ENCODE measurements at regions not wholly inside any gene's neighbourhood (a gene's known extent, or its start where the extent isn't known, plus 50 kb on each side); places are given as distances from the start of the nearest gene placed in this dataset.

DNA sequence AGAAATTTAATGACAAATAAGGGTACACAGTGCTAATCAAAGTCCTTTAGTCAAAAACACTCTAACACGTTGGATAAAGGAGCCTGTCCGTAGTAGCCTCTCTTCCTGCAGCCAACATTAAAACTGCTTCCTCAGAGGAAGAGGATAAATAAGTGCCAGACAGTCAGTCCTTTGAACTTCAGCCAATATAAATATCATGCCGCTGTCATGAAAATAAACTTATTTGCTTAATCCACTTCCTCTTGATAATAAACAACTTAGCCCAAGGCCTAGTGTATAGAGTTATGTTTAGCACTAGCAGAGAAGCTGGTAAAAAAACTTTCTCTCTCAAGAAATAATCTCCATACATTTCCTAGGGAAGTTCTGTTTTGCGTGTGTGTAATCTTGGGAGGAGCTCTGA lies 196.7 kb downstream of the HS3ST1 start (continued):
- TF ChIP-seq MECOM (CRISPR knock-in tag; IDR thresholded peaks at IDR 0.05), result no peak
- TF ChIP-seq, protein P1, sequence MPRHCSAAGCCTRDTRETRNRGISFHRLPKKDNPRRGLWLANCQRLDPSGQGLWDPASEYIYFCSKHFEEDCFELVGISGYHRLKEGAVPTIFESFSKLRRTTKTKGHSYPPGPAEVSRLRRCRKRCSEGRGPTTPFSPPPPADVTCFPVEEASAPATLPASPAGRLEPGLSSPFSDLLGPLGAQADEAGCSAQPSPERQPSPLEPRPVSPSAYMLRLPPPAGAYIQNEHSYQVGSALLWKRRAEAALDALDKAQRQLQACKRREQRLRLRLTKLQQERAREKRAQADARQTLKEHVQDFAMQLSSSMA (CRISPR knock-in tag; IDR thresholded peaks at IDR 0.05), result no peak
- TF ChIP-seq, protein P2, sequence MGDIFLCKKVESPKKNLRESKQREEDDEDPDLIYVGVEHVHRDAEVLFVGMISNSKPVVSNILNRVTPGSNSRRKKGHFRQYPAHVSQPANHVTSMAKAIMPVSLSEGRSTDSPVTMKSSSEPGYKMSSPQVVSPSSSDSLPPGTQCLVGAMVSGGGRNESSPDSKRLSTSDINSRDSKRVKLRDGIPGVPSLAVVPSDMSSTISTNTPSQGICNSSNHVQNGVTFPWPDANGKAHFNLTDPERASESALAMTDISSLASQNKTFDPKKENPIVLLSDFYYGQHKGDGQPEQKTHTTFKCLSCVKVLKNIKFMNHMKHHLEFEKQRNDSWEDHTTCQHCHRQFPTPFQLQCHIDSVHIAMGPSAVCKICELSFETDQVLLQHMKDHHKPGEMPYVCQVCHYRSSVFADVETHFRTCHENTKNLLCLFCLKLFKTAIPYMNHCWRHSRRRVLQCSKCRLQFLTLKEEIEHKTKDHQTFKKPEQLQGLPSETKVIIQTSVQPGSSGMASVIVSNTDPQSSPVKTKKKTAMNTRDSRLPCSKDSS (IDR thresholded peaks at IDR 0.05; ENCODE audit: low read depth, partially characterized antibody), result no peak

DNA sequence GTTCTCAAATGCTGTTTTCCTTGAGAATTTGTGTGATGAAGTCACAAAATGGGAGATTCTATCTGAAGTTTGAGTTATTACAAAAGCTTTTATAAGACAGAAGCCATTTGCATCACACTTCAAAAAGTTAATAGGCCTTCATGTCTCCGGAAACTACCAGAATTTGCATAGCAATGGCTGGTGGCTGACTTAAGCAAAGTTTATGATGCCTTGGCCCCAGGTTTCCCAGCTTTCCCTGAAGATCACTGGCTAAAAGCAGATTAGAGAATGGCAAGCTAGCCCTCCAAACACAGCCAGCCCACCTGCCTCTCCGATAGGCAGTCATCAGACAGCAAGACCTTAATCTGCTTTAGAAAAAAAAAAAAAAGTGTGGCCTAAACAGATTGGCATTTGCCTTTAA lies 197.8 kb downstream of the HS3ST1 start:
- no peaks in the 10 kb centered on the region for H3K4me1 ChIP-seq (replicated peaks in 1 of 2; ENCODE audit: control insufficient read depth in 2 of 2, insufficient read depth in 2 of 2, low read length in 2 of 2)
- no peaks in the 10 kb centered on the region for H4K20me1 ChIP-seq (replicated peaks; ENCODE audit: control insufficient read depth, insufficient read depth, low read length)
- H3K27me3 ChIP-seq (ENCODE audit: control insufficient read depth in 2 of 2, insufficient read depth in 2 of 2, low read length in 2 of 2), result no peaks in the 10 kb centered on the region
- H3K9ac ChIP-seq (ENCODE audit: insufficient read depth in 1 of 2, low read depth in 2 of 2, low read length in 2 of 2), result no peak overlapping the region
- H3K9me3 ChIP-seq (replicated peaks; ENCODE audit: control insufficient read depth, insufficient read depth, low read depth, low read length), result no peaks in the 10 kb centered on the region
- 0% methylated on average over 1 of the region's 2 CpGs for WGBS (ENCODE audit: insufficient coverage, low coverage, missing lambda C conversion rate)
- CTCF ChIA-PET (ENCODE audit: low intra/inter-chr PET ratio), result no interaction called here
- in situ Hi-C loops (cut with MboI), result no loop called here
- FAIRE-seq, result no peak
- POLR2A ChIA-PET, result no interaction called here
- H3K9me1 ChIP-seq (ENCODE audit: control insufficient read depth, insufficient read depth, low read length), result no peaks in the 10 kb centered on the region
- H3K27ac ChIP-seq (ENCODE audit: extremely low read depth, low read depth, low read length), result no peak overlapping the region
- H3K4me2 ChIP-seq (ENCODE audit: insufficient read depth, low read length), result no peak overlapping the region
- intact Hi-C loops (cut with micrococcal nuclease), result no loop called here
- ATAC-seq, result no peak
- H3K79me2 ChIP-seq (ENCODE audit: control insufficient read depth, insufficient read depth, low read length), result no peaks in the 10 kb centered on the region
- DNase-seq (ENCODE audit: extremely low read depth in 1 of 4, low spot score in 3 of 4), result no peak
- H2AFZ ChIP-seq (ENCODE audit: low read depth, low read length), result no peak overlapping the region
- no peak overlapping the region for H3K4me3 ChIP-seq
- no peaks in the 10 kb centered on the region for H3K36me3 ChIP-seq (ENCODE audit: control insufficient read depth, insufficient read depth, low read length)
- BruUV-seq (replicated peaks), result no TSS peak
- TF ChIP-seq, protein P3, sequence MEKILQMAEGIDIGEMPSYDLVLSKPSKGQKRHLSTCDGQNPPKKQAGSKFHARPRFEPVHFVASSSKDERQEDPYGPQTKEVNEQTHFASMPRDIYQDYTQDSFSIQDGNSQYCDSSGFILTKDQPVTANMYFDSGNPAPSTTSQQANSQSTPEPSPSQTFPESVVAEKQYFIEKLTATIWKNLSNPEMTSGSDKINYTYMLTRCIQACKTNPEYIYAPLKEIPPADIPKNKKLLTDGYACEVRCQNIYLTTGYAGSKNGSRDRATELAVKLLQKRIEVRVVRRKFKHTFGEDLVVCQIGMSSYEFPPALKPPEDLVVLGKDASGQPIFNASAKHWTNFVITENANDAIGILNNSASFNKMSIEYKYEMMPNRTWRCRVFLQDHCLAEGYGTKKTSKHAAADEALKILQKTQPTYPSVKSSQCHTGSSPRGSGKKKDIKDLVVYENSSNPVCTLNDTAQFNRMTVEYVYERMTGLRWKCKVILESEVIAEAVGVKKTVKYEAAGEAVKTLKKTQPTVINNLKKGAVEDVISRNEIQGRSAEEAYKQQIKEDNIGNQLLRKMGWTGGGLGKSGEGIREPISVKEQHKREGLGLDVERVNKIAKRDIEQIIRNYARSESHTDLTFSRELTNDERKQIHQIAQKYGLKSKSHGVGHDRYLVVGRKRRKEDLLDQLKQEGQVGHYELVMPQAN (IDR thresholded peaks at IDR 0.05; ENCODE audit: borderline replicate concordance), result no peak
- TF ChIP-seq ZZZ3 (IDR thresholded peaks at IDR 0.05) (no peak), POLR2G (IDR thresholded peaks at IDR 0.05; ENCODE audit: low read depth, low read length) (no peak), KDM4B (IDR thresholded peaks at IDR 0.05; ENCODE audit: borderline replicate concordance in 2 of 2, low read depth in 1 of 2) (no peak), C11orf30 (IDR thresholded peaks at IDR 0.05; ENCODE audit: low read depth) (no peak), ETV1 (tag; conservative IDR thresholded peaks at IDR 0.05; ENCODE audit: low read depth) (no peak)
- TF ChIP-seq, protein P4, sequence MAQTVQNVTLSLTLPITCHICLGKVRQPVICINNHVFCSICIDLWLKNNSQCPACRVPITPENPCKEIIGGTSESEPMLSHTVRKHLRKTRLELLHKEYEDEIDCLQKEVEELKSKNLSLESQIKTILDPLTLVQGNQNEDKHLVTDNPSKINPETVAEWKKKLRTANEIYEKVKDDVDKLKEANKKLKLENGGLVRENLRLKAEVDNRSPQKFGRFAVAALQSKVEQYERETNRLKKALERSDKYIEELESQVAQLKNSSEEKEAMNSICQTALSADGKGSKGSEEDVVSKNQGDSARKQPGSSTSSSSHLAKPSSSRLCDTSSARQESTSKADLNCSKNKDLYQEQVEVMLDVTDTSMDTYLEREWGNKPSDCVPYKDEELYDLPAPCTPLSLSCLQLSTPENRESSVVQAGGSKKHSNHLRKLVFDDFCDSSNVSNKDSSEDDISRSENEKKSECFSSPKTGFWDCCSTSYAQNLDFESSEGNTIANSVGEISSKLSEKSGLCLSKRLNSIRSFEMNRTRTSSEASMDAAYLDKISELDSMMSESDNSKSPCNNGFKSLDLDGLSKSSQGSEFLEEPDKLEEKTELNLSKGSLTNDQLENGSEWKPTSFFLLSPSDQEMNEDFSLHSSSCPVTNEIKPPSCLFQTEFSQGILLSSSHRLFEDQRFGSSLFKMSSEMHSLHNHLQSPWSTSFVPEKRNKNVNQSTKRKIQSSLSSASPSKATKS (CRISPR knock-in tag; IDR thresholded peaks at IDR 0.05), result no peak
- TF ChIP-seq, protein P5, sequence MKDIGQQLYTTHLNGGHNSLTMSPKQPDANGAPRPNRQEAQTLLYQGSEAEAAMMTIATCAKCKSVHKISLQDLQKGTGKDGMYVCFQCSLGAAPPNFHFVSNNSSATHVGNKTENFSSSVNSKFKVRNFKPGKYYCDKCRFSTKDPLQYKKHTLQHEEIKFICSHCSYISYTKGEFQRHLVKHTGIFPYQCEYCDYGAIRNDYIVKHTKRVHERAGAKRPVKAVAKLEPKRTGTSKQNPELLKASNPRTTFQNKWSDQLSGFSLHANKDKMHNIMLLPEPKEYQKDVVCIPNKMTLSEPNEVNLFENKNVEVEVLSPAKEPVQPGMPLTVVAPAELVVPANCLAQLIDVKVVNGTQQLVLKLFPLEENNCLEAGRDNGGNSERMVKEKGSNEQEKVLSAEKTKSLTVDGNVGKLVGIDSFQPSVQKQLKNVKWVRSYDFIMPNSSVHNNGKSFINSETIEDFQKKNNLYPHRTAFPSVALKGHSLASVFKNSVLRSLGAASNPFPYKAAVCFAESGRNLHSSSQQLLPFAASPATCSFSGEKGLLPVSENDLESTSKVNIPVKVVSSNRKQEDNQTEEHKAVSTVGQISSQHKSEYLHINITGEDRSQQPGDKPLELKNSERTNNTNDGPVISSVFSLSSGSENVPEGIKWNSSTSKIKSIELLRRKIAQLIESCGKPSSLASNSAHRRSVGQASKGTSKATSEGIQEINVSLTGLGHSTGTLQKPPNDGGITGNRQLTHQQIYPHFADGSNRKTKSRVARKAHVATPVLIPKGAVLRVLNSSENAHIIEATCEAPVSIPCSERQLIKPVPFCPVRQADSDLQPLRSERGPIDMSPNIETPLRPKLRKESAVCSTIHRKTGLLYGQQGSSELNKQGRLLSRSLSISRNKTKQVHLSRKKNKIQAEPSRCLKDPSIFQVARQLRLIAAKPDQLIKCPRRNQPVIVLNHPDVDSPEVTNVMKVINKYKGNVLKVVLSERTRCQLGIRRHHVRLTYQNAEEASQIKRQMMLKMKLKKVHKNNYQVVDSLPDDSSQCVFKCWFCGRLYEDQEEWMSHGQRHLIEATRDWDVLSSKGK (CRISPR knock-in tag; IDR thresholded peaks at IDR 0.05), result no peak
